ENCODE measurements at regions not wholly inside any gene's neighbourhood (a gene's known extent, or its start where the extent isn't known, plus 50 kb on each side); places are given as distances from the start of the nearest gene placed in this dataset.

DNA sequence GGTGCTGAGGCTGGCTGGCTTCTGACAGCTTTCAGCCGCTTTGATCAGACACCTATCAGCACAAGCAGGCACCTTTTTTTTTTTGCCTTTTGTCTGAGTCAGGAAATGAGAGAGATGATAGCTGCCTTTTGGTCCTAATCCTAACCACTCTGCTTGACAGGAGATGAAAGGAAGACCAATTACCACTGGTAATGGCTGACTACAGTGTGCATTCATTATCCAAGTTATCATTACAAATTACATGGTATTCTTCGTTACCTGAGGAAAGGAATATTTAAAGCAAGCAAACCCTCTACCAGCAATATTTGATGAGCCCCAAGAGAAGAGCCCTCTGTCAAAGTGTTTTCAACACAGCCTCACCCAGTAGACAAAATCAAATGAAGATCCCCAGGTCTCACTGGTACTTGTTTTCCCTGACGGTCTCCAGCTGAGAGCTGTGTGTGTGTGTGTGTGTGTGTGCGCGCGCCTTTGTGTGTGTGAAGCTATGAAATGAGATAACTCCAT lies 925.7 kb downstream of the DCDC2C start:
- no peaks in the 10 kb centered on the region for H3K36me3 Mint-ChIP-seq (ENCODE audit: low read depth)
- no peak overlapping the region for H3K27ac Mint-ChIP-seq (ENCODE audit: unreplicated experiment)
- no peak for DNase-seq (ENCODE audit: low spot score)
- no peaks in the 10 kb centered on the region for H3K9me3 Mint-ChIP-seq (ENCODE audit: low read depth)
- H3K4me3 Mint-ChIP-seq (ENCODE audit: unreplicated experiment): no peak overlapping the region
- no peaks in the 10 kb centered on the region for H3K4me1 Mint-ChIP-seq (ENCODE audit: low read depth)
- TF ChIP-seq CTCF (IDR thresholded peaks at IDR 0.05): no peak
- H3K27me3 Mint-ChIP-seq (ENCODE audit: low read depth): no peaks in the 10 kb centered on the region

GRCh38 chr2:4635289-4635688 lies 931.9 kb downstream of the DCDC2C start:
- Mint-ChIP-seq H3K4me1 (ENCODE audit: low read depth) (no peaks in the 10 kb centered on the region), H3K27me3 (ENCODE audit: low read depth) (no peaks in the 10 kb centered on the region), H3K36me3 (ENCODE audit: low read depth) (no peaks in the 10 kb centered on the region), H3K9me3 (ENCODE audit: low read depth) (no peaks in the 10 kb centered on the region), H3K27ac (ENCODE audit: unreplicated experiment) (no peak overlapping the region), H3K4me3 (ENCODE audit: unreplicated experiment) (no peak overlapping the region)
- DNase-seq (ENCODE audit: low spot score): no peak
- no peak for TF ChIP-seq CTCF (IDR thresholded peaks at IDR 0.05)

DNA sequence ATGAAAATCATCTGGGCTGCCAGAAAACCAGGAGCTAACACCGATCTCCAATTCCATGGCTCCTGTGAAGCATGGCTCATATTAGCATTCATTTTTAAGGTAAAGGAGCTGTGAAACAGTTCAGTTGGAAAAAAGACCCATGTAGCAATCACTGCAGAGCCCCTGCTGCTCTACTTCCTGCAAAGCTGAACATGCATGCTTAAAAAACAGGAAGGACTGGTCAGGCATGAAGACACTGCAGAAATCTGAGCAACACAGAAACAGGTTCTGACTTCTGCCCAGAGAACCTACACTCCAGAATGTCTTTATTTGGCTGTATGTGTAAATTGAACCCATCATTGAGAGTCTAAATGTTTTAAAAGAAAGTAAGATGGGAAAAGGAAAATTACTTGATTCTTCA lies 950.6 kb downstream of the DCDC2C start:
- peaks cover 7% of the 10 kb centered on the region for H3K9me3 Mint-ChIP-seq (ENCODE audit: low read depth)
- H3K27me3 Mint-ChIP-seq (ENCODE audit: low read depth): no peaks in the 10 kb centered on the region
- H3K27ac Mint-ChIP-seq (ENCODE audit: unreplicated experiment): no peak overlapping the region
- DNase-seq (ENCODE audit: low spot score): no peak
- no peaks in the 10 kb centered on the region for H3K36me3 Mint-ChIP-seq (ENCODE audit: low read depth)
- peaks cover 15% of the 10 kb centered on the region for H3K4me1 Mint-ChIP-seq (ENCODE audit: low read depth)
- TF ChIP-seq CTCF (IDR thresholded peaks at IDR 0.05): no peak
- H3K4me3 Mint-ChIP-seq (ENCODE audit: unreplicated experiment): no peak overlapping the region

DNA sequence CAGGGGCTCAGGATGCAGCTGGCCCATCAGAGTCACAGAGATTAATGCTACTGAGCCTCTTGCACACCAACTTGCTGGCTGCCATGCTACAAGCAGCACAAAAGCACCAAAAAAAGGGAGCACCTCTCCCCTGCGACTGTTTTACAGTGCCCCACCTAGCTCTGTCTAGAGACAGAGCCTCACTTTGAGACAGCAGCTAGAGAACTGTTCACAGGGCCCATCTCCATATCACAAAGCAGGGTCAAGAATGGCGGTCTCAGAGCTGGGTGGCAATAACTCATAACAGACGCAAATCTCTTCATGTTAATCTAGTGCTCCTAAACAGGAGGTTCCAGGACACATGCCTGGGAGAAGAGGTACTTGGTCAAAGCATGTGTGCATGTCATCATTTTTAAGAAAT lies 953.0 kb downstream of the DCDC2C start:
- Mint-ChIP-seq H3K36me3 (ENCODE audit: low read depth) (no peaks in the 10 kb centered on the region), H3K9me3 (ENCODE audit: low read depth) (peaks cover 13% of the 10 kb centered on the region), H3K4me1 (ENCODE audit: low read depth) (peaks cover 30% of the 10 kb centered on the region), H3K27ac (ENCODE audit: unreplicated experiment) (no peak overlapping the region), H3K4me3 (ENCODE audit: unreplicated experiment) (no peak overlapping the region), H3K27me3 (ENCODE audit: low read depth) (no peaks in the 10 kb centered on the region)
- TF ChIP-seq CTCF (IDR thresholded peaks at IDR 0.05): no peak
- no peak for DNase-seq (ENCODE audit: low spot score)

DNA sequence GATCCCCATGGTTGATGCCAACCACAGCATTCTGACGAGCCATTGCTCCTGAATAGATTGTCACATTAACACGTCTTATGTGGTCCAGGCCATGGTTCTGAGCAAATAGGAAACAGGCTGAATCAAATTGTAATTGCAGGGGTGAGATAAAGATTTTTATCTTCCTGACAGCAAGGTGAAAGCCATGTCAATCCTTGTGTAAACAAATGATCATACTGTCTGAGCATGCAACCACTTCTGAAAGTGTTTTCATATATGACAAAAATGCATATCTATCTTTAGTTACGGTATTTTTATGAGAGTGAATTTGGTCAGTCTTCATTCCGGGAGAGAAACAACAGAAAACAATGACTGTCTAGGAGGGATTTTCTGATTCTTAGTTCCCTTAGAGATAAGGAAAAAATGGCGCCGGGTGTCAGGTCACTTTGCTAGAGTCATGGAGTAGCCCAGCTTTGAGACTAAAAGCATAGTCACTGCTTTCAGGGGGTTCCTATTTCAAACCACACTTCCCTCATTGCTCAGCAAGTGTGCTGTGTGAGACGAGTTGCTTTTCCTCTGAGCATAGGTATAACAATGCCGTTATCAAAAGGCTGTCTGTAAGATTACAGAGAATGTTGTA lies 958.9 kb downstream of the DCDC2C start:
- H3K36me3 Mint-ChIP-seq (ENCODE audit: low read depth): no peaks in the 10 kb centered on the region
- no peak for TF ChIP-seq CTCF (IDR thresholded peaks at IDR 0.05)
- H3K9me3 Mint-ChIP-seq (ENCODE audit: low read depth): peaks cover 13% of the 10 kb centered on the region
- peak overlapping the region; percentile 34 for H3K4me3 Mint-ChIP-seq (ENCODE audit: unreplicated experiment)
- H3K4me1 Mint-ChIP-seq (ENCODE audit: low read depth): peaks cover 45% of the 10 kb centered on the region
- H3K27me3 Mint-ChIP-seq (ENCODE audit: low read depth): no peaks in the 10 kb centered on the region
- H3K27ac Mint-ChIP-seq (ENCODE audit: unreplicated experiment): peak overlapping the region; percentile 94
- no peak for DNase-seq (ENCODE audit: low spot score)
